ENCODE measurements at regions not wholly inside any gene's neighbourhood (a gene's known extent, or its start where the extent isn't known, plus 50 kb on each side); places are given as distances from the start of the nearest gene placed in this dataset.

GRCh38 chr3:180808823-180809575 lies 103.5 kb upstream of the FXR1 start:
- no peak overlapping the region for H3K27ac ChIP-seq (ENCODE audit: insufficient read depth, low read length)
- H3K36me3 ChIP-seq (ENCODE audit: control insufficient read depth, insufficient read depth, low read length) = no peaks in the 10 kb centered on the region
- no peak overlapping the region for H2AFZ ChIP-seq (ENCODE audit: low read length)
- no peaks in the 10 kb centered on the region for H3K27me3 ChIP-seq (ENCODE audit: control insufficient read depth, insufficient read depth, low read length)
- DNase-seq (ENCODE audit: low read depth in 2 of 2) = no peak
- no peaks in the 10 kb centered on the region for H4K20me1 ChIP-seq (ENCODE audit: control insufficient read depth, extremely low read depth, insufficient read depth, low read length)
- no peaks in the 10 kb centered on the region for H3K9me3 ChIP-seq (ENCODE audit: control insufficient read depth, insufficient read depth, low read depth, low read length)
- no peak overlapping the region for H3K9ac ChIP-seq (ENCODE audit: insufficient read depth, low read length)
- H3K4me2 ChIP-seq (ENCODE audit: extremely low read depth, insufficient read depth, low read length) = no peak overlapping the region
- H3K4me1 ChIP-seq (ENCODE audit: control insufficient read depth, extremely low read depth, insufficient read depth, low read length) = no peaks in the 10 kb centered on the region
- TF ChIP-seq EZH2 (IDR thresholded peaks at IDR 0.05; ENCODE audit: low read length, missing control alignments) (no peak), CTCF (conservative IDR thresholded peaks at IDR 0.05 in 1 of 2, IDR thresholded peaks at IDR 0.05 in 1 of 2; ENCODE audit: low read depth in 1 of 2, low read length in 2 of 2) (no peak)
- H3K79me2 ChIP-seq (ENCODE audit: control insufficient read depth, insufficient read depth, low read length) = no peaks in the 10 kb centered on the region
- no peak overlapping the region for H3K4me3 ChIP-seq (replicated peaks in 1 of 4; ENCODE audit: control extremely low read depth in 1 of 4, insufficient read depth in 1 of 4, low read depth in 3 of 4, low read length in 4 of 4)

GRCh38 chr3:180820400-180820799 lies 92.1 kb upstream of the FXR1 start:
- Histone ChIP-seq H3K9ac (ENCODE audit: insufficient read depth, low read length) (no peak overlapping the region), H3K4me1 (ENCODE audit: control insufficient read depth, extremely low read depth, insufficient read depth, low read length) (no peaks in the 10 kb centered on the region), H3K27ac (ENCODE audit: insufficient read depth, low read length) (no peak overlapping the region), H4K20me1 (ENCODE audit: control insufficient read depth, extremely low read depth, insufficient read depth, low read length) (no peaks in the 10 kb centered on the region), H2AFZ (ENCODE audit: low read length) (no peak overlapping the region), H3K36me3 (ENCODE audit: control insufficient read depth, insufficient read depth, low read length) (no peaks in the 10 kb centered on the region), H3K4me2 (ENCODE audit: extremely low read depth, insufficient read depth, low read length) (no peak overlapping the region), H3K4me3 (replicated peaks in 1 of 4; ENCODE audit: control extremely low read depth in 1 of 4, insufficient read depth in 1 of 4, low read depth in 3 of 4, low read length in 4 of 4) (no peak overlapping the region), H3K79me2 (ENCODE audit: control insufficient read depth, insufficient read depth, low read length) (no peaks in the 10 kb centered on the region), H3K9me3 (ENCODE audit: control insufficient read depth, insufficient read depth, low read depth, low read length) (no peaks in the 10 kb centered on the region), H3K27me3 (ENCODE audit: control insufficient read depth, insufficient read depth, low read length) (no peaks in the 10 kb centered on the region)
- no peak for DNase-seq (ENCODE audit: low read depth in 2 of 2)
- TF ChIP-seq CTCF (conservative IDR thresholded peaks at IDR 0.05 in 1 of 2, IDR thresholded peaks at IDR 0.05 in 1 of 2; ENCODE audit: low read depth in 1 of 2, low read length in 2 of 2) = no peak
- no peak for TF ChIP-seq EZH2 (IDR thresholded peaks at IDR 0.05; ENCODE audit: low read length, missing control alignments)

- TF ChIP-seq CTCF (conservative IDR thresholded peaks at IDR 0.05 in 1 of 2, IDR thresholded peaks at IDR 0.05 in 1 of 2; ENCODE audit: low read depth in 1 of 2, low read length in 2 of 2) = no peak
- TF ChIP-seq EZH2 (IDR thresholded peaks at IDR 0.05; ENCODE audit: low read length, missing control alignments) = no peak
- Histone ChIP-seq H3K4me3 (replicated peaks in 1 of 4; ENCODE audit: control extremely low read depth in 1 of 4, insufficient read depth in 1 of 4, low read depth in 3 of 4, low read length in 4 of 4) (no peak overlapping the region), H3K9ac (ENCODE audit: insufficient read depth, low read length) (no peak overlapping the region), H3K36me3 (ENCODE audit: control insufficient read depth, insufficient read depth, low read length) (no peaks in the 10 kb centered on the region), H3K4me2 (ENCODE audit: extremely low read depth, insufficient read depth, low read length) (no peak overlapping the region), H3K27me3 (ENCODE audit: control insufficient read depth, insufficient read depth, low read length) (no peaks in the 10 kb centered on the region), H2AFZ (ENCODE audit: low read length) (no peak overlapping the region), H3K4me1 (ENCODE audit: control insufficient read depth, extremely low read depth, insufficient read depth, low read length) (no peaks in the 10 kb centered on the region), H3K9me3 (ENCODE audit: control insufficient read depth, insufficient read depth, low read depth, low read length) (no peaks in the 10 kb centered on the region), H3K79me2 (ENCODE audit: control insufficient read depth, insufficient read depth, low read length) (no peaks in the 10 kb centered on the region), H4K20me1 (ENCODE audit: control insufficient read depth, extremely low read depth, insufficient read depth, low read length) (no peaks in the 10 kb centered on the region), H3K27ac (ENCODE audit: insufficient read depth, low read length) (no peak overlapping the region)
- no peak for DNase-seq (ENCODE audit: low read depth in 2 of 2)
These were observed 86.5 kb upstream of the FXR1 start for GRCh38 chr3:180825964-180826363.

All from fibroblast of lung (primary cell).